ENCODE measurements at regions not wholly inside any gene's neighbourhood (a gene's known extent, or its start where the extent isn't known, plus 50 kb on each side); places are given as distances from the start of the nearest gene placed in this dataset.

DNA sequence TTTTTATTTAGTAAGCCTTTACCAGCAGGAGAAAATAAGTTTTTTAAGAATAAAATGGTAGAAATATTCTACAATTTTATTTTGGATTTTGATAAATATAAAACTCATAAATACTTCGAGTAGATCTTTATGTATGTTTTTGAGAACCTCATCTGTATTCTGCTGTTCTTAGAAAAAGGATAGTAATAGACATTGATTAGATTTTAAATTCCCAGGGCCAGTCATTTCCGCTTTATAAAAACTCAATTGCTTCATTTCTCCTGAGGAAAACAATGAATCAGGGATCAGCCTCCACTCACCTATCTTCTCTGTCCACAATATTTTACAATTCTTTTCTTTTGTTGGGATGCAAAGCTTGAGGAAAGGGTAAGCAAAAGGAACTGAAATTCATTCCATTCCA is 1983.5 kb upstream of the C9orf72 start:
- Histone ChIP-seq H3K9ac (ENCODE audit: extremely low read depth, insufficient read length, low read length) (no peak overlapping the region), H3K79me1 (ENCODE audit: insufficient read depth, low read depth, low read length, poor library complexity, severe bottlenecking) (no peaks in the 10 kb centered on the region), H3K18ac (ENCODE audit: insufficient read length, low read depth, low read length) (no peak overlapping the region), H3K79me2 (ENCODE audit: insufficient read depth, low read length) (no peaks in the 10 kb centered on the region), H3K56ac (ENCODE audit: insufficient read length, low read depth, low read length) (no peak overlapping the region), H4K8ac (replicated peaks; ENCODE audit: insufficient read length, low read depth, low read length) (no peak overlapping the region), H3K4me2 (ENCODE audit: insufficient read depth, insufficient read length, low read length) (no peak overlapping the region), H3K27me3 (ENCODE audit: insufficient read depth, low read length) (no peaks in the 10 kb centered on the region), H2BK120ac (ENCODE audit: low read depth, low read length, poor library complexity, severe bottlenecking) (no peak overlapping the region), H3K27ac (ENCODE audit: insufficient read length, low read depth, low read length) (no peak overlapping the region), H2BK20ac (ENCODE audit: low read depth, low read length, poor library complexity, severe bottlenecking) (no peak overlapping the region), H2BK15ac (ENCODE audit: low read depth, low read length) (no peak overlapping the region), H4K20me1 (ENCODE audit: control insufficient read depth, insufficient read depth, insufficient read length) (no peaks in the 10 kb centered on the region), H2BK12ac (ENCODE audit: insufficient read length, low read depth, low read length) (no peak overlapping the region), H3K23ac (ENCODE audit: insufficient read length, low read depth, low read length) (no peak overlapping the region), H3T11ph (ENCODE audit: low read length) (no peak overlapping the region), H3K14ac (ENCODE audit: insufficient read depth, low read length) (no peak overlapping the region), H2AK5ac (ENCODE audit: insufficient read length, low read length) (no peak overlapping the region), H4K91ac (ENCODE audit: insufficient read length, low read depth, low read length) (no peak overlapping the region), H3K4ac (ENCODE audit: low read depth, low read length) (no peak overlapping the region), H3K9me3 (ENCODE audit: control insufficient read depth, low read depth, low read length) (no peaks in the 10 kb centered on the region), H2BK5ac (ENCODE audit: insufficient read length, low read length) (no peak overlapping the region), H3K4me1 (ENCODE audit: insufficient read depth, low read length) (no peaks in the 10 kb centered on the region), H2AFZ (ENCODE audit: low read length) (no peak overlapping the region), H4K5ac (ENCODE audit: insufficient read length, low read depth, low read length) (no peak overlapping the region), H3K23me2 (ENCODE audit: insufficient read length, low read depth, low read length, poor library complexity, severe bottlenecking) (no peaks in the 10 kb centered on the region)
- DNase-seq = no peak
- Mint-ChIP-seq H3K4me1 (no peaks in the 10 kb centered on the region), H3K4me3 (no peak overlapping the region), H3K9me3 (peaks cover 10 to 12% of the 10 kb centered on the region in 2 experiments; a peak in 4 of 5 replicates), H3K27ac (no peak overlapping the region; a peak in 1 of 7 replicates), H3K27me3 (ENCODE audit: low read depth) (no peaks in the 10 kb centered on the region), H3K36me3 (ENCODE audit: insufficient read depth in 1 of 3, low read depth in 3 of 3) (peaks cover 0 to 9% (median 5%) of the 10 kb centered on the region in 3 experiments; a peak in 5 of 7 replicates)
- no CpG with 5 or more reads among the region's 2 CpGs for WGBS (ENCODE audit: extremely low coverage, insufficient read length, low lambda C conversion rate)
- no peak for TF ChIP-seq CTCF (conservative IDR thresholded peaks at IDR 0.05)

All from H9 (cell line).